Lung (tissue), 11 donors: ENCODE measurements at regions not wholly inside any gene's neighbourhood (a gene's known extent, or its start where the extent isn't known, plus 50 kb on each side); places are given as distances from the start of the nearest gene placed in this dataset.

Experiments
- ATAC-seq: fragments of 200-7000 bp; cut with Tn5 transposase; one replicate; pipeline ENCODE4 v1.9.1; 2020; ENCODE audit warnings: moderate number of reproducible peaks; ENCODE audit not compliant: insufficient read depth, low FRiP score
- DNase-seq, 3 donors: peaks; one replicate each; pipeline ENCODE4 v3.0.0-alpha.2; 2013 to 2017
- H3K27ac ChIP-seq, 2 donors: one replicate each; pipeline ENCODE4 v1.5.1; 2013; ENCODE audit warnings: mild to moderate bottlenecking in 2 of 2, moderate library complexity in 2 of 2, control low read depth in 1 of 2, inconsistent platforms in 1 of 2, low read depth in 1 of 2, low read length in 1 of 2
- H3K27me3 ChIP-seq, 3 donors: one replicate each; pipeline ENCODE4 v1.5.1; 2013; ENCODE audit warnings: low read length in 2 of 3; ENCODE audit not compliant: control insufficient read depth in 3 of 3, insufficient read depth in 3 of 3
- H3K36me3 ChIP-seq, 4 donors: one replicate each; pipeline ENCODE4 v1.5.1; 2013; ENCODE audit warnings: low read length in 4 of 4, mild to moderate bottlenecking in 1 of 4, moderate library complexity in 1 of 4; ENCODE audit not compliant: control insufficient read depth in 4 of 4, insufficient read depth in 4 of 4
- H3K4me1 ChIP-seq, 5 donors: one replicate each; pipeline ENCODE4 v1.5.1; 2013; ENCODE audit warnings: low read length in 5 of 5, mild to moderate bottlenecking in 2 of 5, moderate library complexity in 1 of 5; ENCODE audit not compliant: control insufficient read depth in 5 of 5, insufficient read depth in 5 of 5
- H3K4me3 ChIP-seq: one replicate; pipeline ENCODE4 v1.5.1; 2013; ENCODE audit warnings: mild to moderate bottlenecking, control low read depth, moderate library complexity
- H3K9ac ChIP-seq, 2 donors: one replicate each; pipeline ENCODE4 v1.5.1; 2013; ENCODE audit warnings: low read length in 2 of 2, control low read depth in 1 of 2; ENCODE audit not compliant: insufficient read depth in 1 of 2
- H3K9me3 ChIP-seq, 4 donors: one replicate each; pipeline ENCODE4 v1.5.1; 2013; ENCODE audit warnings: low read length in 3 of 4, mild to moderate bottlenecking in 1 of 4, moderate library complexity in 1 of 4; ENCODE audit not compliant: control insufficient read depth in 4 of 4, insufficient read depth in 3 of 4
- WGBS, 2 donors: extraction: QIAGEN DNeasy Blood & Tissue Kit; methylation state at CpG; one replicate each; pipeline ENCODE4 v1.1.7; 2013; 5-methylcytosine and 5-hydroxymethylcytosine counted together
- TF ChIP-seq, protein P1 (sequence below): IDR thresholded peaks from 2 replicates; pipeline ENCODE4 v1.5.1; 2012; ENCODE audit warnings: mild to moderate bottlenecking; ENCODE audit errors: control extremely low read depth, extremely low read depth
- donor health status: control.
- donor health status: control.
- donor health status: Bipolar disorder and iron deficiency.
- donor health status: healthy.
- donor health status: DM: yes; HTN: yes; CAD: no.

DNA sequence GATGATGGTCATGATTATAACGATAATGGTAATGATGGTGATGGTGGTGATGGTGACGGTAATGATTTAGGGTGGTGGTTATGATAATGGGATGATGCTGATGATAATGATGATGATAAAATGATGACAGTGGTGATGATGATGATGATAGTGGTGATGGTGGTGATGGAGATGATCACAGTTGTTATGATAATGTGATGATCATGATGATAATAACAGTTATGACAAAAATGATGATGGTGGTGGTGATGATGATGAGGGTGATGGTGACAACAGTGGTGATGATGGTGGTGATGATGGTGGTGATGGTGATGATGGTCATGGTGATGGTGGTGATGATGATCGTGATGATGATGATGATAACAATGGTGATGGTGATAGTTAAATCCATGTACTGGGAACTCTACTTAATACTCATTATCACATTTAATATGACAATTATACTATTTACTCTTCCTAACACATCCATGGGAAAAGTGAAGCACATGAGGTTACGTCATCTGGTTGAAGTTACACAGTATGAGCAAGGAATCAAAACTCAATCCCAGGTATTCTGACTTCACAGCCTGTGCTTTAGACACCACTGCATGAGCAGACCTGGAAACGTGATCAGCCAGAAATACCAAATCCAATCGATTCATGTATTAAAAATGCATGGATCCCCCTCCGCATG is 322.2 kb downstream of the BRD1 start:
- no peaks in the 10 kb centered on the region for H3K36me3 ChIP-seq
- ATAC-seq (no peak), DNase-seq (no peak)
- peaks cover 0 to 3% (median 2%) of the 10 kb centered on the region in 3 donors for H3K27me3 ChIP-seq
- TF ChIP-seq, protein P1, sequence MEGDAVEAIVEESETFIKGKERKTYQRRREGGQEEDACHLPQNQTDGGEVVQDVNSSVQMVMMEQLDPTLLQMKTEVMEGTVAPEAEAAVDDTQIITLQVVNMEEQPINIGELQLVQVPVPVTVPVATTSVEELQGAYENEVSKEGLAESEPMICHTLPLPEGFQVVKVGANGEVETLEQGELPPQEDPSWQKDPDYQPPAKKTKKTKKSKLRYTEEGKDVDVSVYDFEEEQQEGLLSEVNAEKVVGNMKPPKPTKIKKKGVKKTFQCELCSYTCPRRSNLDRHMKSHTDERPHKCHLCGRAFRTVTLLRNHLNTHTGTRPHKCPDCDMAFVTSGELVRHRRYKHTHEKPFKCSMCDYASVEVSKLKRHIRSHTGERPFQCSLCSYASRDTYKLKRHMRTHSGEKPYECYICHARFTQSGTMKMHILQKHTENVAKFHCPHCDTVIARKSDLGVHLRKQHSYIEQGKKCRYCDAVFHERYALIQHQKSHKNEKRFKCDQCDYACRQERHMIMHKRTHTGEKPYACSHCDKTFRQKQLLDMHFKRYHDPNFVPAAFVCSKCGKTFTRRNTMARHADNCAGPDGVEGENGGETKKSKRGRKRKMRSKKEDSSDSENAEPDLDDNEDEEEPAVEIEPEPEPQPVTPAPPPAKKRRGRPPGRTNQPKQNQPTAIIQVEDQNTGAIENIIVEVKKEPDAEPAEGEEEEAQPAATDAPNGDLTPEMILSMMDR = no peak
- H3K4me3 ChIP-seq = no peak overlapping the region
- no peak overlapping the region for H3K27ac ChIP-seq
- H3K9me3 ChIP-seq = peaks cover 0 to 6% (median 0%) of the 10 kb centered on the region in 4 donors
- H3K4me1 ChIP-seq = no peaks in the 10 kb centered on the region
- WGBS, 2 donors = 94 to 97% methylated on average over 7 of the region's 7 CpGs
- H3K9ac ChIP-seq = no peak overlapping the region

DNA sequence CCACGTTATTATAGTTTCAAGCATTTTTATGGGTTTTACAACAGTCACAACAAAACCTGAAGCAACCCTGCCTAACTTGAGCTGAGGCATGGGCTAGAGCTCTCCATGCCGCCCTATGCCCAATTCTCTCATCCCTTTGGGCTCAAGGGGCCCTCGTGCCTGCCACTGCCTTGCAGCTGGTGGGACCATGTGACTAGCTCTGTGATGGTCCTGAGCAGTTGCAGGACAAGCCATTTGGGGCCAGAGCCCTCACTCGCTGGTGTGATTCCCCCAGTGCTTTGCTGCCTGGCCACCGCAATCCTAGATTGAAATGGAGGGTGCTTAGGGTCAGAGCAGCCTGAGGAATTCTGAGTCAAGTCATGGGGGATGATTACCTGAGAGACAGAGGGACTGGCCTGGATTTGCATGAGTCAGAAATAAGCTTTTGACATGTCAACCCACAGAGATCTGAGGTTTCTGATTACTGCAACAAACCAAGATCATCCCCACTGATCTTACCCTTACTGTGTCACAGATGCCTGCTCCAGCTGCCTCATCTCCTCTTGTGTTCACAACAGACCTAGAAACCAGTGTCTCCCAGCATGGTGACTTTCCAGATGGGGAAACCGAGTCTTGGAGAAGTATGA is 323.7 kb downstream of the BRD1 start:
- WGBS, 2 donors = 81 to 94% methylated on average over 6 of the region's 6 CpGs
- no peaks in the 10 kb centered on the region for H3K36me3 ChIP-seq
- DNase-seq (no peak), ATAC-seq (no peak)
- H3K9ac ChIP-seq = no peak overlapping the region
- H3K4me1 ChIP-seq = no peaks in the 10 kb centered on the region
- H3K9me3 ChIP-seq = peaks cover 0 to 4% (median 0%) of the 10 kb centered on the region in 4 donors
- H3K27me3 ChIP-seq = peaks cover 0 to 3% (median 2%) of the 10 kb centered on the region in 3 donors
- H3K4me3 ChIP-seq = no peak overlapping the region
- TF ChIP-seq, protein P1 = no peak
- no peak overlapping the region for H3K27ac ChIP-seq

DNA sequence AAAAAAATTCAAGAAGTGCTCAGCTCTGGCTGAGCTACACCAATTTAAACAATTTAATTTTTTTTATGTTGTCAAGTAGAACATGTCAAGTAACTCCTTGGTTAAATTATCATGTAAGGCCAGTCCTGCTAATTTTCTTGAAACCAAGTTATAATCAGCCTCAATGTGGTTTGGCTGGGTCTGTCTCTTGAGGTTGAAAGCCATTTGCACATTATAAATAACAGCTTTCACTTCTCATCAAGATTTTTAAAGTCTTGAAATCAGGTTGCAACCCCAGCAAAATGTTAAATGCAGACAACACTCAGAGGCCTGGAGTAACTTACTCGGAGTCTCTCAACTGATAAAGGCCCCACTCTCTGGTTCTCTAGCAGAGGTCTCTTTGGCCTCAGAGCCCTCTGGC is 324.4 kb downstream of the BRD1 start:
- Histone ChIP-seq H3K9me3 (peaks cover 0 to 4% (median 0%) of the 10 kb centered on the region in 4 donors), H3K27me3 (peaks cover 0 to 3% (median 2%) of the 10 kb centered on the region in 3 donors), H3K27ac (no peak overlapping the region), H3K9ac (no peak overlapping the region), H3K36me3 (no peaks in the 10 kb centered on the region), H3K4me3 (no peak overlapping the region), H3K4me1 (no peaks in the 10 kb centered on the region)
- TF ChIP-seq, protein P1 = no peak
- 78 to 90% methylated on average over 1 of the region's 1 CpG for WGBS, 2 donors
- DNase-seq = no peak
- no peak for ATAC-seq
